ENCODE measurements at regions not wholly inside any gene's neighbourhood (a gene's known extent, or its start where the extent isn't known, plus 50 kb on each side); places are given as distances from the start of the nearest gene placed in this dataset.

DNA sequence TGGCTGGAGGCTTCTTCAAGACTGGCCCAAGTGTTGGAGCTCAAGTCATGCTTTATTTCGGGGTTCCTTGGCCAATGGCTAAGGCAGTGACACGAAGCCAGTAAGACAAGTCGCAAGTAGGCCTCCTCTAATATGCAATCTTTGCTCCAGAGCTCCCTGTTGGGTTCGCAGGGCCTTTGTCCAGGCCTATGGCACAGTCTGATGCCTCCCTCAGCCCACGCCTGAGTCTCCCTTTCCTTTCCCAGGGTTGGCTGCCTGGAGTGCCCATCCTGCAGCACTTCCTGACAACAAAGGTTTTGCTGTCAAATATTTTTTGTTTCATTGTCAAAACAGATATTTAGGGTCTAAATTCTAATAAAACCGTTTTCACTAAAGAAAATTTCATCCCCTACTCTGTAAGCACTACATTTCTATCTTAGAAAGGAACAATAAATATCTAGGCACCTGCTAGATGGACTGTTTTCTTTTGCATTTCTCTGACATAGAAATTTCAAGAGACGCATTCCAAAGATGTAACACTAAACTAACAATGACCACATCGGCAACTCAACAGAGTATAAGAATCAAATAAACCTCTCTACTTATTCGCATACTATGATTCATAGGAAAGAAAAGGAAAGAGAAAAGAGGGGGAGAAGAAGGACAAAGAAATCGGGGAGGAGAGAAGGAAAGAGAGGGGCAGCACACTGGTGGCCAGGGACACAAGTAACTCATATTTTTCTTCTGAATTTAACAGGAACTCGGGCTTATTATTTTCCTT is 393.1 kb upstream of the ATP11B start:
- Mint-ChIP-seq H3K27ac (no peak overlapping the region), H3K9me3 (ENCODE audit: low read depth) (no peaks in the 10 kb centered on the region), H3K4me3 (ENCODE audit: low read depth) (no peak overlapping the region), H3K4me1 (ENCODE audit: low read depth) (peaks cover 1% of the 10 kb centered on the region), H3K27me3 (no peaks in the 10 kb centered on the region), H3K36me3 (ENCODE audit: insufficient read depth) (no peaks in the 10 kb centered on the region)
- TF ChIP-seq, protein P1, sequence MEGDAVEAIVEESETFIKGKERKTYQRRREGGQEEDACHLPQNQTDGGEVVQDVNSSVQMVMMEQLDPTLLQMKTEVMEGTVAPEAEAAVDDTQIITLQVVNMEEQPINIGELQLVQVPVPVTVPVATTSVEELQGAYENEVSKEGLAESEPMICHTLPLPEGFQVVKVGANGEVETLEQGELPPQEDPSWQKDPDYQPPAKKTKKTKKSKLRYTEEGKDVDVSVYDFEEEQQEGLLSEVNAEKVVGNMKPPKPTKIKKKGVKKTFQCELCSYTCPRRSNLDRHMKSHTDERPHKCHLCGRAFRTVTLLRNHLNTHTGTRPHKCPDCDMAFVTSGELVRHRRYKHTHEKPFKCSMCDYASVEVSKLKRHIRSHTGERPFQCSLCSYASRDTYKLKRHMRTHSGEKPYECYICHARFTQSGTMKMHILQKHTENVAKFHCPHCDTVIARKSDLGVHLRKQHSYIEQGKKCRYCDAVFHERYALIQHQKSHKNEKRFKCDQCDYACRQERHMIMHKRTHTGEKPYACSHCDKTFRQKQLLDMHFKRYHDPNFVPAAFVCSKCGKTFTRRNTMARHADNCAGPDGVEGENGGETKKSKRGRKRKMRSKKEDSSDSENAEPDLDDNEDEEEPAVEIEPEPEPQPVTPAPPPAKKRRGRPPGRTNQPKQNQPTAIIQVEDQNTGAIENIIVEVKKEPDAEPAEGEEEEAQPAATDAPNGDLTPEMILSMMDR (IDR thresholded peaks at IDR 0.05; ENCODE audit: unreplicated experiment): no peak
- DNase-seq (ENCODE audit: low spot score, unreplicated experiment): no peak

DNA sequence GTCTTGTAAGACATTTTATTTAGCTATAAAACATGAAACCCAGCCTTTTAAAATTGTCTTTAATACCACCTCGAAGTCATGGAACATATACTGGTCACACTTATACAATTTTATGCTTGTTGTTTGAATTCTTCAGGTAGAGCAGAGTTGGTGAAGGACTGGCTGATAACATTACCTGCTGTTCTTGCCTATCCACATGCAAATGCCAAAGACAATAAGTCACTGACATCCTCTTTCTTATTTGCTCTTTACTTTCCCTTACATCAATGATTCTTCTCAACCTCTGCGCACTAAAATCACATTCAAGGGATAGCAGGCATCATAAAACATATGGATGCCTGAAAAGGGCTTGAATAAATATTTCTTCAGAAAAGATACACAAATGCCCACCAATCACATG is 392.5 kb upstream of the ATP11B start:
- Mint-ChIP-seq H3K4me1 (ENCODE audit: low read depth) (peaks cover 2% of the 10 kb centered on the region), H3K9me3 (ENCODE audit: low read depth) (no peaks in the 10 kb centered on the region), H3K27ac (no peak overlapping the region), H3K36me3 (ENCODE audit: insufficient read depth) (no peaks in the 10 kb centered on the region), H3K27me3 (no peaks in the 10 kb centered on the region), H3K4me3 (ENCODE audit: low read depth) (no peak overlapping the region)
- DNase-seq (ENCODE audit: low spot score, unreplicated experiment): no peak
- TF ChIP-seq, protein P1 (IDR thresholded peaks at IDR 0.05; ENCODE audit: unreplicated experiment): no peak

DNA sequence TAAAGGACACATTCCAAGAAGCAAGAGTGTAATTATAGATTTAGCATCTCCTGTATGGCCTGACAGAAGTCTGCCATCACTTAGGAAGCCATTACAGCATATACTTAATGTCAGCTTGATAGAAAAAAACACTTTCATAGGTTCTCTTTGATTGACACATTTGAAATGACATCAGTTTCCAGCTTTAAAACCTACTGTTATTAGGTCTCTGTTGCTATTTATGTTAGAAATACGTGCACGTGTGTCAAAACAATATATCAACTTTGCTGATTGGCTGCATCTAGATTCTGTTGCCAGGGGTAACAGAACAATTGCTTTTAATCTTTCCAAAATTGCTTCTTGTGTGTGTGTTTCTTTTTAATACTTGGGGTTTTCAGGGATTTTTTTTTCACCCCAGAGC is 389.3 kb upstream of the ATP11B start:
- TF ChIP-seq, protein P1 (IDR thresholded peaks at IDR 0.05; ENCODE audit: unreplicated experiment): no peak
- Mint-ChIP-seq H3K9me3 (ENCODE audit: low read depth) (no peaks in the 10 kb centered on the region), H3K4me1 (ENCODE audit: low read depth) (peaks cover 10% of the 10 kb centered on the region), H3K27me3 (no peaks in the 10 kb centered on the region), H3K4me3 (ENCODE audit: low read depth) (no peak overlapping the region), H3K27ac (no peak overlapping the region), H3K36me3 (ENCODE audit: insufficient read depth) (no peaks in the 10 kb centered on the region)
- DNase-seq (ENCODE audit: low spot score, unreplicated experiment): no peak

DNA sequence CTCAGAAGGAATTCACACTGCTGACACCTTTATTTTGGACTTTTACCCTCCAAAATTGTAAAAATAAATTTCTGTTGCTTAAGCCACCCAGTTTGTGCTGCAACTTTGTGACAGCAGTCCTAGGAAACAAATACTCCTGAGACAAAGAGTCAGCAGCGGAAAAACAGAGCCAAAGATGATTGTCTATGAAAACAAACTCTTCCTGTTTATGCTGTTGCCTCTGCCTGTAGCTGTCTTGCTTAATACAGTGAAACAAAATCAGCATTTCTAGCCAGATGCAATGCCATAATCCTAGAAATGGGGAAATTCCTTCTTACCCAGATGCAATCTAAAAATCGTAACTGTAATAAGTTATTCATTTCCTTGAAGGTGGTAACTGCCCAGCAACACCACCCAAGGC is 387.5 kb upstream of the ATP11B start:
- peaks cover 4% of the 10 kb centered on the region for H3K27me3 Mint-ChIP-seq

DNA sequence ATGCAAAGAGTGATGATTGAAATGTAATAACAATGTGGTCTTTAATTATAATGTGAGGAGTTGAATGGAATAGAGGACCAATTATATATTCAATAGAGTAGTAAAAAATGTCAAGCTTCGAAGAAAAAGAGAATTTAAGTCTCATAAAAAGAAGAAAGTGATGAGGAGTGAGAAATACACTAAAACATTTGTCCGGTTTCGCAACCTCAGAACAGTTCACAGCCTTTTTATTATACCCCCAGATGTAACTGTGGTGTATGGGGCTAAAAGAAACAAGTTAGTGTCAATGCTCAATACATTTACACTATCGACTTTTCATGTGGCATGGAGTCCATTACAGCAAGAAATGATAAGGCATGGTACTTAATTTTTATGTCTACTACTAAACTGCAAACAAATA is 386.5 kb upstream of the ATP11B start:
- Mint-ChIP-seq H3K4me3 (ENCODE audit: low read depth) (no peak overlapping the region), H3K36me3 (ENCODE audit: insufficient read depth) (no peaks in the 10 kb centered on the region), H3K4me1 (ENCODE audit: low read depth) (peaks cover 9% of the 10 kb centered on the region), H3K27me3 (peaks cover 4% of the 10 kb centered on the region), H3K27ac (no peak overlapping the region), H3K9me3 (ENCODE audit: low read depth) (peaks cover 5% of the 10 kb centered on the region)
- TF ChIP-seq, protein P1 (IDR thresholded peaks at IDR 0.05; ENCODE audit: unreplicated experiment): no peak
- no peak for DNase-seq (ENCODE audit: low spot score, unreplicated experiment)

More for the DNA sequence above, 387.5 kb upstream of the ATP11B start:
- Mint-ChIP-seq H3K36me3 (ENCODE audit: insufficient read depth) (no peaks in the 10 kb centered on the region), H3K4me3 (ENCODE audit: low read depth) (no peak overlapping the region), H3K9me3 (ENCODE audit: low read depth) (peaks cover 5% of the 10 kb centered on the region), H3K4me1 (ENCODE audit: low read depth) (peaks cover 9% of the 10 kb centered on the region), H3K27ac (no peak overlapping the region)
- no peak for DNase-seq (ENCODE audit: low spot score, unreplicated experiment)
- TF ChIP-seq, protein P1 (IDR thresholded peaks at IDR 0.05; ENCODE audit: unreplicated experiment): no peak

Data from progenitor cell of endocrine pancreas (in vitro differentiated cells).